ENCODE measurements at regions not wholly inside any gene's neighbourhood (a gene's known extent, or its start where the extent isn't known, plus 50 kb on each side); places are given as distances from the start of the nearest gene placed in this dataset.

DNA sequence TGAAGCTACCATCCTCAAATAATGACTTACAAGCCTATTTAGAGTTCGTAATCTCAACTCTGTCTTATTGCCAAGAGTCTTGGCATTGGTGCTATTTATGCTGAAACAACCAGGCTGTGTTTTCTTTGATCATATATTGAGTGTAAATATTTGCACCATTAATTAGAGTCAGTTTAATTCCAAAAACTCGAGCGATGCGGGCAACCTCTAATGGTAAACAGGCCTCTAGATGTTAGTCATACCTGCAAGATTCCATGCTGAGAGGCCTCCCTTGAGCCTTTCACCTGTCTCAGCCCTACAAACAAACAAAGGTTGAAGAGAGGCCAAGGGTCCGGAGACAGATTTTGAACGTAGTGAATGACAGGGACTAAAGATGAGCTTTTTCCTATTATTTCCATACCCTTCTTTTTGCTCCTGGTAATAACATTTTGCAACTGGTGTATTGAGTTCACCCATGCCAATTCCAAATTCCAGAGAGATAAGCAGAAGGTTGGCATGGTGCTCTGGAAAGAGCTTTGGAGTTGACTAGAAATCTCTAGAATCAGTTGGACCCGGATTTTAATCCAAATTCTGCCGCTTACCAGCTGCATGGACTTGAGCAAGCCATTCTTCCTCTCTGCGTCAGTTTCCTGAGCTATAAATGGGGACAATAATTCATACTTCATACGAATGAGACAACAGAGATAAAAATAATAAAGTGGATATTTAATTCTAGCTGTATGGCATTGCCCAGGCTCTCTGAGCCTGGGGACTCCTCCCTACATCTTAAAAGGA is 99.1 kb upstream of the ANO1 start:
- POLR2A ChIA-PET (ENCODE audit: low non-redundant PET): no interaction called here
- no peak for TF ChIP-seq CTCF (conservative IDR thresholded peaks at IDR 0.05; ENCODE audit: low read depth)
- H3K27ac ChIP-seq: no peak overlapping the region
- DNase-seq (ENCODE audit: low spot score): no peak
- CTCF ChIA-PET: interaction anchor here (0.9 kb wide), 1 partner anchor 14 kb away, joined by 3 read pairs; no protein-coding TSS in a partner anchor

GRCh38 chr11:69979632-69980031 is 98.5 kb upstream of the ANO1 start:
- POLR2A ChIA-PET (ENCODE audit: low non-redundant PET): no interaction called here

GRCh38 chr11:69981119-69981784 is 96.9 kb upstream of the ANO1 start:
- ChIA-PET CTCF (no interaction called here), POLR2A (ENCODE audit: low non-redundant PET) (no interaction called here)
- no peak for TF ChIP-seq CTCF (conservative IDR thresholded peaks at IDR 0.05; ENCODE audit: low read depth)
- no peak for DNase-seq (ENCODE audit: low spot score)
- no peak overlapping the region for H3K27ac ChIP-seq

More at GRCh38 chr11:69979632-69980031, 98.5 kb upstream of the ANO1 start:
- no peak for TF ChIP-seq CTCF (conservative IDR thresholded peaks at IDR 0.05; ENCODE audit: low read depth)
- no peak overlapping the region for H3K27ac ChIP-seq
- no peak for DNase-seq (ENCODE audit: low spot score)
- CTCF ChIA-PET: interaction anchor here (0.5 to 0.9 kb wide), 2 partner anchors 14 to 209 kb away, joined by 3 read pairs; no protein-coding TSS in a partner anchor

- ChIA-PET POLR2A (ENCODE audit: low non-redundant PET) (no interaction called here), CTCF (no interaction called here)
- no peak for TF ChIP-seq CTCF (conservative IDR thresholded peaks at IDR 0.05; ENCODE audit: low read depth)
- no peak for DNase-seq (ENCODE audit: low spot score)
- no peak overlapping the region for H3K27ac ChIP-seq
Observed at GRCh38 chr11:69982690-69983570, 95.2 kb upstream of the ANO1 start.

GRCh38 chr11:69983571-69983877 is 94.6 kb upstream of the ANO1 start:
- ChIA-PET CTCF (no interaction called here), POLR2A (ENCODE audit: low non-redundant PET) (no interaction called here)
- no peak for TF ChIP-seq CTCF (conservative IDR thresholded peaks at IDR 0.05; ENCODE audit: low read depth)

GRCh38 chr11:69983897-69984438 is 94.1 kb upstream of the ANO1 start:
- no peak for TF ChIP-seq CTCF (conservative IDR thresholded peaks at IDR 0.05; ENCODE audit: low read depth)
- ChIA-PET POLR2A (ENCODE audit: low non-redundant PET) (no interaction called here), CTCF (no interaction called here)
- DNase-seq (ENCODE audit: low spot score): no peak
- H3K27ac ChIP-seq: no peak overlapping the region

More at GRCh38 chr11:69983571-69983877, 94.6 kb upstream of the ANO1 start:
- no peak overlapping the region for H3K27ac ChIP-seq
- no peak for DNase-seq (ENCODE audit: low spot score)
